Suprapubic skin (tissue), 3 donors: ENCODE measurements at regions not wholly inside any gene's neighbourhood (a gene's known extent, or its start where the extent isn't known, plus 50 kb on each side); places are given as distances from the start of the nearest gene placed in this dataset.
"Not testable (repeated sequence)": the region's sequence is repeated elsewhere in the genome, so short reads cannot be mapped to it uniquely, and the experiment has no call there.

Experiments
- POLR2A ChIP-seq, 2 donors: fragments of 450-650 bp; IDR thresholded peaks; one replicate each; pipeline ENCODE4 v1.6.1; 2017; ENCODE audit warnings: antibody characterized with exemption in 2 of 2, mild to moderate bottlenecking in 2 of 2, moderate library complexity in 2 of 2
- TF ChIP-seq, protein P1 (sequence below), 2 donors: fragments of 200-600 bp in 1 of 2; fragments of 450-650 bp in 1 of 2; sonication (generic) in 1 of 2; IDR thresholded peaks; one replicate each; pipeline ENCODE4 v1.5.1; 2016 to 2019; ENCODE audit warnings: antibody characterized with exemption in 2 of 2, mild to moderate bottlenecking in 1 of 2, moderate library complexity in 1 of 2

- TF ChIP-seq, protein P1, sequence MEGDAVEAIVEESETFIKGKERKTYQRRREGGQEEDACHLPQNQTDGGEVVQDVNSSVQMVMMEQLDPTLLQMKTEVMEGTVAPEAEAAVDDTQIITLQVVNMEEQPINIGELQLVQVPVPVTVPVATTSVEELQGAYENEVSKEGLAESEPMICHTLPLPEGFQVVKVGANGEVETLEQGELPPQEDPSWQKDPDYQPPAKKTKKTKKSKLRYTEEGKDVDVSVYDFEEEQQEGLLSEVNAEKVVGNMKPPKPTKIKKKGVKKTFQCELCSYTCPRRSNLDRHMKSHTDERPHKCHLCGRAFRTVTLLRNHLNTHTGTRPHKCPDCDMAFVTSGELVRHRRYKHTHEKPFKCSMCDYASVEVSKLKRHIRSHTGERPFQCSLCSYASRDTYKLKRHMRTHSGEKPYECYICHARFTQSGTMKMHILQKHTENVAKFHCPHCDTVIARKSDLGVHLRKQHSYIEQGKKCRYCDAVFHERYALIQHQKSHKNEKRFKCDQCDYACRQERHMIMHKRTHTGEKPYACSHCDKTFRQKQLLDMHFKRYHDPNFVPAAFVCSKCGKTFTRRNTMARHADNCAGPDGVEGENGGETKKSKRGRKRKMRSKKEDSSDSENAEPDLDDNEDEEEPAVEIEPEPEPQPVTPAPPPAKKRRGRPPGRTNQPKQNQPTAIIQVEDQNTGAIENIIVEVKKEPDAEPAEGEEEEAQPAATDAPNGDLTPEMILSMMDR (IDR thresholded peaks at IDR 0.05) = not testable (repeated sequence)
- not testable (repeated sequence) for TF ChIP-seq POLR2A (IDR thresholded peaks at IDR 0.05)
Observed at GRCh38 chr1:116298213-116298579, 74.8 kb upstream of the ATP1A1 start.
